H9 (cell line): ENCODE measurements at regions not wholly inside any gene's neighbourhood (a gene's known extent, or its start where the extent isn't known, plus 50 kb on each side); places are given as distances from the start of the nearest gene placed in this dataset.

Source experiments
- DNase-seq: peaks from one replicate; pipeline ENCODE4 v3.0.0-alpha.2; 2017
- H2AFZ ChIP-seq: one replicate; pipeline ENCODE4 v1.6.1; 2013; ENCODE audit warnings: mild to moderate bottlenecking, low read length, control low read depth, moderate library complexity
- H2AK5ac ChIP-seq: 2 replicates; pipeline ENCODE4 v1.6.1; 2013; ENCODE audit warnings: low read length, control low read depth, mixed read lengths; ENCODE audit not compliant: insufficient read length
- H2BK120ac ChIP-seq: one replicate; pipeline ENCODE4 v1.6.1; 2013; ENCODE audit warnings: low read depth, mild to moderate bottlenecking, low read length, control low read depth, inconsistent platforms; ENCODE audit not compliant: poor library complexity, severe bottlenecking
- H2BK12ac ChIP-seq: 2 replicates; pipeline ENCODE4 v1.6.1; 2013; ENCODE audit warnings: low read length, control low read depth, mixed read lengths, low read depth; ENCODE audit not compliant: insufficient read length
- H2BK15ac ChIP-seq: 2 replicates; pipeline ENCODE4 v1.6.1; 2013; ENCODE audit warnings: low read depth, low read length, control low read depth
- H2BK20ac ChIP-seq: one replicate; pipeline ENCODE4 v1.6.1; 2013; ENCODE audit warnings: low read depth, mild to moderate bottlenecking, low read length, control low read depth, inconsistent platforms; ENCODE audit not compliant: poor library complexity, severe bottlenecking
- H2BK5ac ChIP-seq: 2 replicates; pipeline ENCODE4 v1.6.1; 2013; ENCODE audit warnings: low read length, control low read depth, mixed read lengths; ENCODE audit not compliant: insufficient read length
- H3K14ac ChIP-seq: 2 replicates; pipeline ENCODE4 v1.6.1; 2013; ENCODE audit warnings: low read length, control low read depth; ENCODE audit not compliant: insufficient read depth
- H3K18ac ChIP-seq: 2 replicates; pipeline ENCODE4 v1.6.1; 2013; ENCODE audit warnings: low read depth, mild to moderate bottlenecking, mixed read lengths, low read length, control low read depth; ENCODE audit not compliant: insufficient read length
- H3K23ac ChIP-seq: 2 replicates; pipeline ENCODE4 v1.6.1; 2013; ENCODE audit warnings: low read length, control low read depth, mixed read lengths, low read depth; ENCODE audit not compliant: insufficient read length
- H3K23me2 ChIP-seq: 2 replicates; pipeline ENCODE4 v1.6.1; 2013; ENCODE audit warnings: low read depth, mild to moderate bottlenecking, mixed read lengths, low read length, control low read depth; ENCODE audit not compliant: insufficient read length, poor library complexity, severe bottlenecking
- H3K27ac ChIP-seq: 2 replicates; pipeline ENCODE4 v1.5.1; 2013; ENCODE audit warnings: low read length, control low read depth, mixed read lengths, low read depth; ENCODE audit not compliant: insufficient read length
- H3K27me3 ChIP-seq: 2 replicates; pipeline ENCODE4 v1.6.1; 2013; ENCODE audit warnings: low read length, control low read depth, inconsistent platforms; ENCODE audit not compliant: insufficient read depth
- H3K4ac ChIP-seq: 2 replicates; pipeline ENCODE4 v1.6.1; 2013; ENCODE audit warnings: low read depth, mild to moderate bottlenecking, control low read depth, inconsistent platforms, low read length, moderate library complexity
- H3K4me1 ChIP-seq: 2 replicates; pipeline ENCODE4 v1.6.1; 2013; ENCODE audit warnings: low read length, control low read depth, inconsistent platforms; ENCODE audit not compliant: insufficient read depth
- H3K4me2 ChIP-seq: 2 replicates; pipeline ENCODE4 v1.6.1; 2013; ENCODE audit warnings: low read length, control low read depth, mixed read lengths; ENCODE audit not compliant: insufficient read length, insufficient read depth
- H3K56ac ChIP-seq: 2 replicates; pipeline ENCODE4 v1.6.1; 2013; ENCODE audit warnings: low read depth, mild to moderate bottlenecking, mixed read lengths, low read length, control low read depth; ENCODE audit not compliant: insufficient read length
- H3K79me1 ChIP-seq: 2 replicates; pipeline ENCODE4 v1.6.1; 2013; ENCODE audit warnings: low read depth, mild to moderate bottlenecking, moderate library complexity, low read length, control low read depth, inconsistent platforms; ENCODE audit not compliant: insufficient read depth, poor library complexity, severe bottlenecking
- H3K79me2 ChIP-seq: 2 replicates; pipeline ENCODE4 v1.6.1; 2013; ENCODE audit warnings: low read length, control low read depth, inconsistent platforms; ENCODE audit not compliant: insufficient read depth
- H3K9ac ChIP-seq: 2 replicates; pipeline ENCODE4 v1.6.1; 2013; ENCODE audit warnings: low read length, control low read depth, mixed read lengths; ENCODE audit not compliant: insufficient read length; ENCODE audit errors: extremely low read depth
- H3K9me3 ChIP-seq: one replicate; pipeline ENCODE4 v1.6.1; 2013; ENCODE audit warnings: low read depth, low read length, inconsistent platforms; ENCODE audit not compliant: control insufficient read depth
- H3T11ph ChIP-seq: one replicate; pipeline ENCODE4 v1.6.1; 2013; ENCODE audit warnings: mild to moderate bottlenecking, low read length, control low read depth, inconsistent platforms
- H4K20me1 ChIP-seq: one replicate; pipeline ENCODE4 v1.6.1; 2013; ENCODE audit not compliant: control insufficient read depth, insufficient read length, insufficient read depth
- H4K5ac ChIP-seq: 2 replicates; pipeline ENCODE4 v1.6.1; 2013; ENCODE audit warnings: low read depth, mild to moderate bottlenecking, mixed read lengths, low read length, control low read depth; ENCODE audit not compliant: insufficient read length
- H4K8ac ChIP-seq: replicated peaks from 2 replicates; pipeline ENCODE4 v1.6.1; 2013; ENCODE audit warnings: low read length, control low read depth, mixed read lengths, low read depth; ENCODE audit not compliant: insufficient read length
- H4K91ac ChIP-seq: 2 replicates; pipeline ENCODE4 v1.6.1; 2013; ENCODE audit warnings: low read depth, mild to moderate bottlenecking, moderate library complexity, mixed read lengths, low read length, control low read depth; ENCODE audit not compliant: insufficient read length
- H3K27ac Mint-ChIP-seq, 3 experiments: 2 replicates in 2 of 3; 3 replicates in 1 of 3; pipeline ENCODE4 v1.8.0; 2020 to 2021; ENCODE audit warnings: mixed read lengths in 3 of 3, mild to moderate bottlenecking in 1 of 3, moderate library complexity in 1 of 3
- H3K27me3 Mint-ChIP-seq: 2 replicates; pipeline ENCODE4 v1.8.0; 2021; ENCODE audit warnings: low read depth, mild to moderate bottlenecking, moderate library complexity, mixed read lengths
- H3K36me3 Mint-ChIP-seq, 3 experiments: 2 replicates in 2 of 3; 3 replicates in 1 of 3; pipeline ENCODE4 v1.8.0; 2020 to 2021; ENCODE audit warnings: low read depth in 3 of 3, mixed read lengths in 3 of 3; ENCODE audit not compliant: insufficient read depth in 1 of 3
- H3K4me1 Mint-ChIP-seq, 2 experiments: 2 replicates each; pipeline ENCODE4 v1.8.0; 2020; ENCODE audit warnings: mixed read lengths in 2 of 2
- H3K4me3 Mint-ChIP-seq, 2 experiments: 2 replicates in 1 of 2; 3 replicates in 1 of 2; pipeline ENCODE4 v1.8.0; 2020 to 2021; ENCODE audit warnings: mild to moderate bottlenecking in 2 of 2, mixed read lengths in 2 of 2, moderate library complexity in 1 of 2
- H3K9me3 Mint-ChIP-seq, 2 experiments: 2 replicates in 1 of 2; 3 replicates in 1 of 2; pipeline ENCODE4 v1.8.0; 2020; ENCODE audit warnings: mild to moderate bottlenecking in 2 of 2, mixed read lengths in 2 of 2, moderate library complexity in 1 of 2
- TF ChIP-seq, protein P1 (sequence below): fragments of 200-600 bp; sonication (generic); conservative IDR thresholded peaks from 3 replicates; pipeline ENCODE4 v1.8.0; 2021; ENCODE audit warnings: antibody characterized with exemption, mild to moderate bottlenecking

DNA sequence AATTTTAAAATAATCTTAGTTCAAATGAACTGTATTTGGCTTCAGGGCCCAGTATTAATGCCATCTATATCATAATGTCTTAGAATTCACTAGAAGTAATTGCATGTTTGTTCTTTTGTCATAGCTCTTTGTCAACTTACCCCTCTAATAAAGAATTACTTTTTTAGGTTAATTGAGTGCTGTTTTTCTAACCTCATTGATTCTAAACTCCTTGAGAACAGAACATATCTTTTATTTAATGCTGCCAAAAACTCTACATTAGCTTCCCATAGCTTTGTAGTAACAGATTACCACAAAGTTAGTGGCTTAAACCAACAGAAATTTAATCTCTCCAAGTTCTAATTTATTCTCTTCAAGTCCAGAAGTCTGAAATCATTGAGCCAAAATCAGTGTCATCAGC, 242.4 kb downstream of the LURAP1L start:
- H3K4me3 Mint-ChIP-seq, result no peak overlapping the region
- H3K27me3 ChIP-seq, result no peaks in the 10 kb centered on the region
- no peak overlapping the region for H3K23ac ChIP-seq
- H2BK120ac ChIP-seq, result no peak overlapping the region
- no peak overlapping the region for H2BK5ac ChIP-seq
- no peak overlapping the region for H2AK5ac ChIP-seq
- H3K4me2 ChIP-seq, result no peak overlapping the region
- H3K9ac ChIP-seq, result no peak overlapping the region
- no peak overlapping the region for H2BK20ac ChIP-seq
- no peak for DNase-seq
- H2BK12ac ChIP-seq, result no peak overlapping the region
- no peaks in the 10 kb centered on the region for H3K27me3 Mint-ChIP-seq
- no peak overlapping the region for H4K8ac ChIP-seq
- H3K18ac ChIP-seq, result no peak overlapping the region
- H3T11ph ChIP-seq, result no peak overlapping the region
- H3K36me3 Mint-ChIP-seq, result no peaks in the 10 kb centered on the region
- no peak overlapping the region for H3K27ac ChIP-seq
- H3K79me1 ChIP-seq, result no peaks in the 10 kb centered on the region
- no peak overlapping the region for H2BK15ac ChIP-seq
- 0 out of 5 replicates have a peak, but pooled peaks cover 0 to 2% of the 10 kb centered on the region in 2 experiments for H3K9me3 Mint-ChIP-seq
- H2AFZ ChIP-seq, result no peak overlapping the region
- no peak overlapping the region for H3K27ac Mint-ChIP-seq
- H3K79me2 ChIP-seq, result no peaks in the 10 kb centered on the region
- TF ChIP-seq, protein P1, sequence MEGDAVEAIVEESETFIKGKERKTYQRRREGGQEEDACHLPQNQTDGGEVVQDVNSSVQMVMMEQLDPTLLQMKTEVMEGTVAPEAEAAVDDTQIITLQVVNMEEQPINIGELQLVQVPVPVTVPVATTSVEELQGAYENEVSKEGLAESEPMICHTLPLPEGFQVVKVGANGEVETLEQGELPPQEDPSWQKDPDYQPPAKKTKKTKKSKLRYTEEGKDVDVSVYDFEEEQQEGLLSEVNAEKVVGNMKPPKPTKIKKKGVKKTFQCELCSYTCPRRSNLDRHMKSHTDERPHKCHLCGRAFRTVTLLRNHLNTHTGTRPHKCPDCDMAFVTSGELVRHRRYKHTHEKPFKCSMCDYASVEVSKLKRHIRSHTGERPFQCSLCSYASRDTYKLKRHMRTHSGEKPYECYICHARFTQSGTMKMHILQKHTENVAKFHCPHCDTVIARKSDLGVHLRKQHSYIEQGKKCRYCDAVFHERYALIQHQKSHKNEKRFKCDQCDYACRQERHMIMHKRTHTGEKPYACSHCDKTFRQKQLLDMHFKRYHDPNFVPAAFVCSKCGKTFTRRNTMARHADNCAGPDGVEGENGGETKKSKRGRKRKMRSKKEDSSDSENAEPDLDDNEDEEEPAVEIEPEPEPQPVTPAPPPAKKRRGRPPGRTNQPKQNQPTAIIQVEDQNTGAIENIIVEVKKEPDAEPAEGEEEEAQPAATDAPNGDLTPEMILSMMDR, result no peak
- no peaks in the 10 kb centered on the region for H3K4me1 ChIP-seq
- no peak overlapping the region for H4K91ac ChIP-seq
- H4K20me1 ChIP-seq, result no peaks in the 10 kb centered on the region
- H4K5ac ChIP-seq, result no peak overlapping the region
- no peak overlapping the region for H3K14ac ChIP-seq
- no peak overlapping the region for H3K4ac ChIP-seq
- peaks cover 7% of the 10 kb centered on the region in 2 experiments for H3K4me1 Mint-ChIP-seq
- no peaks in the 10 kb centered on the region for H3K23me2 ChIP-seq
- no peaks in the 10 kb centered on the region for H3K9me3 ChIP-seq
- H3K56ac ChIP-seq, result no peak overlapping the region
